AG04450 (cell line): ENCODE measurements at regions not wholly inside any gene's neighbourhood (a gene's known extent, or its start where the extent isn't known, plus 50 kb on each side); places are given as distances from the start of the nearest gene placed in this dataset.

Source experiments
- CTCF ChIA-PET: fragments of 300-600, 350-600 bp; formaldehyde crosslinking; extraction: SDS; loops from one replicate; lab custom pipeline; 2022; ENCODE audit warnings: antibody characterized with exemption, inconsistent platforms; lab: Charles Lee
- POLR2A ChIA-PET: fragments of 350-600 bp; formaldehyde crosslinking; extraction: SDS; loops from one replicate; lab custom pipeline; 2021; ENCODE audit warnings: antibody characterized with exemption, inconsistent platforms; lab: Yijun Ruan, JAX
- DNase-seq: peaks from one replicate; pipeline ENCODE4 v3.0.0-alpha.2; 2011; ENCODE audit warnings: low read depth, low spot score
- H3K27ac ChIP-seq: one replicate; pipeline ENCODE4 v1.5.1; 2012; ENCODE audit warnings: low read depth, low read length, control low read depth
- H3K27me3 ChIP-seq: one replicate; pipeline ENCODE4 v1.6.0; 2012; ENCODE audit warnings: low read length; ENCODE audit not compliant: control insufficient read depth, insufficient read depth
- H3K4me3 ChIP-seq: 2 replicates; pipeline ENCODE4 v1.5.1; 2011; ENCODE audit warnings: mild to moderate bottlenecking, low read depth, low read length, control low read depth
- H3K9me3 ChIP-seq: 2 replicates; pipeline ENCODE4 v1.5.1; 2012; ENCODE audit warnings: low read length; ENCODE audit not compliant: control insufficient read depth, insufficient read depth
- CTCF ChIP-seq: IDR thresholded peaks from 2 replicates; pipeline ENCODE4 v1.5.1; 2011; ENCODE audit warnings: low read depth, low read length, control low read depth, inconsistent platforms

- ChIA-PET CTCF (no interaction called here), POLR2A (no interaction called here)
- no peak for TF ChIP-seq CTCF
- peaks cover 87% of the 10 kb centered on the region for H3K9me3 ChIP-seq
- no peak overlapping the region for H3K4me3 ChIP-seq
- no peaks in the 10 kb centered on the region for H3K27me3 ChIP-seq
- H3K27ac ChIP-seq = no peak overlapping the region
- no peak for DNase-seq
These were observed 170.9 kb downstream of the TTLL2 start for GRCh38 chr6:167495506-167496401.

- peaks cover 93% of the 10 kb centered on the region for H3K9me3 ChIP-seq
- TF ChIP-seq CTCF = no peak
- ChIA-PET POLR2A (no interaction called here), CTCF (no interaction called here)
- H3K27me3 ChIP-seq = no peaks in the 10 kb centered on the region
- no peak for DNase-seq
- no peak overlapping the region for H3K4me3 ChIP-seq
- no peak overlapping the region for H3K27ac ChIP-seq
These were observed 171.8 kb downstream of the TTLL2 start for GRCh38 chr6:167496707-167497106.

- ChIA-PET CTCF (no interaction called here), POLR2A (no interaction called here)
- no peak overlapping the region for H3K27ac ChIP-seq
- H3K4me3 ChIP-seq = no peak overlapping the region
- no peak for DNase-seq
- H3K9me3 ChIP-seq = peaks cover 93% of the 10 kb centered on the region
- H3K27me3 ChIP-seq = no peaks in the 10 kb centered on the region
- no peak for TF ChIP-seq CTCF
These were observed 172.7 kb downstream of the TTLL2 start for GRCh38 chr6:167497428-167498056.

- no peak for TF ChIP-seq CTCF
- H3K27me3 ChIP-seq = no peaks in the 10 kb centered on the region
- no peak overlapping the region for H3K27ac ChIP-seq
- DNase-seq = no peak
- peaks cover 93% of the 10 kb centered on the region for H3K9me3 ChIP-seq
- CTCF ChIA-PET = no interaction called here
- no peak overlapping the region for H3K4me3 ChIP-seq
- POLR2A ChIA-PET = no interaction called here
These were observed 174.3 kb downstream of the TTLL2 start for GRCh38 chr6:167499161-167499660.

- H3K27ac ChIP-seq = no peak overlapping the region
- no peak overlapping the region for H3K4me3 ChIP-seq
- DNase-seq = no peak
- TF ChIP-seq CTCF = no peak
- POLR2A ChIA-PET = no interaction called here
- no peaks in the 10 kb centered on the region for H3K27me3 ChIP-seq
- CTCF ChIA-PET = no interaction called here
- H3K9me3 ChIP-seq = peaks cover 93% of the 10 kb centered on the region
These were observed 176.1 kb downstream of the TTLL2 start for GRCh38 chr6:167500961-167501360.
